ENCODE measurements at regions not wholly inside any gene's neighbourhood (a gene's known extent, or its start where the extent isn't known, plus 50 kb on each side); places are given as distances from the start of the nearest gene placed in this dataset.
A peak's percentile ranks its signal among the peaks of the same experiment; 100 is the strongest.

DNA sequence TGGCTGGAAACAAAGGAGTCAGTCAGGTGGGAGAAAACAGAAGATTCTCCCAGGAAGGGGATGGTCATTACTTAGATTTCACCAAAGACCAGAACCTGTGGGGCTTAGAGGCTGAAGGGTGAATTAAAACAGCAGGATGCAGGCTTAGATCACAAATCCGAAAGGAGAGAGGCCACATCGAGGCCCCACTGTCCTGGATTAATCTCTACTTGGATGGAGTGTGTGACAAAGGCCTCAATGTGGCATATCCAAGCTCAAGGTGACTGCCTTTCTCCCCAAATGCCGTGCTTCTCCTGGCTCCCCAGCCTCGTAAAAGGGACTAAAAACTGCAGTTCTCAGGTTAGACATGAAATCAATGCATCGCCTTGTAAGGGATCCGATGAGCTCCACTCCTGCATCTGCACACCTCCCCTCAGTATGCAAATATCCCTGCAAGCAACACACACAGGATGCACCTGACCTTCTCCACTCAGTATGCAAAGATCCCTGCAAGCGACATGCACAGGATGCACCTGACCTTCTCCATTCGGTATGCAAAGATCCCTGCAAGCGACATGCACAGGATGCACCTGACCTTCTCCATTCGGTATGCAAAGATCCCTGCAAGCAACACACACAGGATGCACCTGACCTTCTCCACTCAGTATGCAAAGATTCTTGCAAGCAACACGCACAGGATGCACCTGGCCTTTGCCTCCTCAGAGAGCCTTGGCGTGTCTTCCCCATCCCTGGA lies 447.4 kb downstream of the BRD1 start:
- ATAC-seq = no peak

- no peak for ATAC-seq
Observed at GRCh38 chr22:49377306-49377705, 450.4 kb downstream of the BRD1 start.

GRCh38 chr22:49373801-49374226 lies 453.9 kb downstream of the BRD1 start:
- ATAC-seq = no peak

DNA sequence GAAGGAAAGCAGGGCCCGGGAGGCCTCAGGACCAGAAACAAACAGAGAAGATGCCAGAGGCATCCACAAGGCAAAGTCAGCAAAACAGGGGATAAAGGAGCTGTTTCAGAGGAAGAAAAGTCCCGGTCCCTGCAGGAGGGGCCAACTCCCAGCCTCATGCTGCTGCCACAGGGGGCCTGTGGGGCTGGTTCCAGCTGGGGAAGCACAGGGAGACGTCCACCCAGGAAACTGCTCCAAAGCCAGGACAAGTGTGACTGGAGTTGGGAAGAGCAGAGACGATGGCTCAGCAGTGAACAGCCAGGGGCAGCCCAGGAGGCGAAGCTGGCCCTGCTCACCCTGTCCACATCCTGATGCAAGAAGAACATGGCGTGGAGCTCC lies 454.4 kb downstream of the BRD1 start:
- no peak for ATAC-seq

GRCh38 chr22:49372530-49373288 lies 455.0 kb downstream of the BRD1 start:
- ATAC-seq = peak in 1 of 2 donors; percentile 21

DNA sequence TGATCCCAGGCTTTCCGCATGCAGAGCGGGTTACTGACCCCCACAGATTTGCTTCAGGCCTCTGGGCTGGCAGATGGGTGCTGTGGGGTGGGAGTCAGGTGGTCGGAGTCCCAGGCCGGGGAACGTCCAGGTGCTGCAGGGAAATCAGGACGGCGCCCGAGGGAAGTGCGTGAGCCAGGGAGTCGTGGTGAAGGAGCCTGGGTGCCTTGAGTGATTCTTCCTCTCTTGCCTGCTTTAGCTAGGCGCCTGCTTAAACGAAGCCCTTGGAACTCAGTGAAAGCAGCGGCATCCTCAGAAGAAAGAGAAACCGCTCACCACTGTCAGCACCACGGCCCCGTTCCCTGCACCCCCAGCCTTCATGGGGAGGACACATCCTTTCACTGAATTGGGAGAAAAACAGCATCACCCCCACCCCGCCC lies 455.6 kb downstream of the BRD1 start:
- ATAC-seq = no peak

DNA sequence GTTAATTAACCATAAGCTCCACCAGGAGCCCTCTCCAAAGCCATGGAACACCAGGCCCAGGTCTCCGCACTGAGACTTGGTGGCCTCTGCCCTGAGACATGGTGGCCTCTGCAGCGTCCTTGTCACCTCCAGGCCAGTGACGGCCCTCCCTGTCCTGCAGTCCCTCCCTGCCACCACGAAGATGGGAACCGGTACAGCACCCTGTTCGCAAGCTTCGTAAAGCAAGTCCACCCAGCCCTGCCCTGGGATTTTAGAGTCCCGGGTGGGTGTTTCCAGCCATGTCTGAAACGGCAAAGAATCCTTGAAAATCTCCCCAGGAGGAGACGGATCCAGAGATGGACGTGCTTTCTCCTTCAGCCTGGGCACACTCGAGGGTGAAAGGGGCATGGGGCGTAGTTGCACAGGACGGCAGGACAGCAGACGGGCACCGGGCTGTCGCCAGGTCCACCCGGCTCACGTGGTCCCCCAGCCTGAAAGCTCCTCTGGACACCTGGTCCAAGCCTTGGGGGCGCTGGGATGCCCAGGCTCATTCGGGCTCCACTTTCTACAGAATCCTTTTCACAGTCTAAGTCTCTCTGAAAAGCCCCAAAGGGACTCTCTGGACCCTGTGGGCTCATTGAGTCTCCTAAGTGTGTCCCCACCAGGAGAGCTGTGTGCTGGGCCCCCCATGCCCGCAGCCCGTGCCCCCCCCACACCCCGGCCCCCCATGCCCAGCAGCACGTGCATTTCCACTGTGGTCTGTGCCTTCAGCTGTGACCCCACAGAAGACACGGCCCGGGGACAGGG lies 456.2 kb downstream of the BRD1 start:
- no peak for ATAC-seq

DNA sequence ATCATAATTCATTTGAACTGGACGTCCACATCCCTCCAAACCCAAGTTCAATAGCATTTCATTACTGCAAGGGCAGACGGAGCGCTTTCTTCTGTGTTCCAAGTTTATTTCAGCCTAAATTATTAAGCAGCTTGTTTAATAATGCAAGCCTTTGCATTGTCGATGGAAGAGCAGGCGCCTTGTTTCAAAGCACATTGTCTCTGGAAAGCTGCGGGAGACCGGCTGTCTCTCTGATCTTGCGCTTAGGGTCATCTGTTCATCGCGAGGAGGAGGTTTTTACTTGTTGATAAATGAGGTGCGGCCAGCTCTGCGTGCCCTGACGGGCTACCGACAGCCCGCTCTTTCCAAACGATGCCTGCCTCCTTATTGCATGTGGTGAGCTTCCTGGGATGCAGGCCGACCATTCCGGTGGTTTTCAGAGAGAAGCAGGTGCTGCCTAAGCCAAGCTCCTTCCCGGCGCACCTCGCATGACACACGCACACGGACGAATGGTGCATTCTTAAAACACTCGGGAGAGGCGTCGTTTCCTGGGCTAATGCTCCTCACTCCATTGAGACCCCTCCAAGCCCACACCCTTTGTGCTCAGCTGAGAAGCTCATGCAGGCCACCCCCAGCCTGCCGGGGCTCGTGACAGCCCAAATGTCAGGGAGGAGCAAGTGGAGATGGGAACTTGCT lies 456.9 kb downstream of the BRD1 start:
- ATAC-seq = no peak

DNA sequence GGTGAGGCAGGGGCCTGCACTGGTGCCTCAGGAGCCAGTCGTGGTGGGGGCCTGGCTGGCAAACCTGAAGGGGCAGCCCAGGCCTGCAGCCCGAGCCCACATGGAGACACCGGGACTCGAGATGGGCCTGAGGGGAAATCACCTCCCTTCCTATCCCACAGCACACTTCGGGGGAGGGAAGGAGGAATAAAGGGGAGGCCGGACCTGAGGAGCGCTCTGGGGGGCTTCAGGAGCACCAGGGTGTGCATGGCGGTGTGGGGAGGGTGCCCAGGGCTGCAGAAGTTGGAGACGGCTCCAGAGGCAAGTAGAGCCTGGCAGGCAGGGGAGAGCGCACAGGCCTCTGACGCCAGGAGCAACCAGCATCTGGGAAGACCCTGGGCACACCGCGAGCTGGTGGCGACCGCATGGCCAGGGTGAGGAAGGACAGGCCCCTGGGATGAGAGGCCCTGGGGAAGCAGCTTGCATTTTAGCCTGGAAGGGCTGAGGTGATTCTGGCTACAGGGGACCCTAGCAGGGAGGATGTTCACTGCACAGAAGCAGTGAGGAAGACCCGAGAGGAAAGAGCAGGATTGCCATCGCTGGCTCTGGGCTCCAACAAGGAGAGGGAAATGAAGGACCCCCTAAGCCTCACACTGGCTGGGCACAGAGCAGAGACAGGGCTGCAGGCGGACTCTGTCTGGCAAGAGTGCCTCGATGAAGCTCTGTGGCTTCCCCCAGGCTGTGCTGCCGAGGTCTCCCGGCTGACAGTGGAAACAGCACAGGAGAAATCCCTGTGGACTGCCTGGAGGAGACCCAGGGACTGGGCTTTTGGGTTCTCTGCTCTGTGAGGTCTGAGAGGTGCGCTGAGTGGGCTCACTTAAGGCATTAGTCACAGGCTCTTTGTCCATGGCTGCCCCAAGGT lies 457.7 kb downstream of the BRD1 start:
- ATAC-seq = no peak

DNA sequence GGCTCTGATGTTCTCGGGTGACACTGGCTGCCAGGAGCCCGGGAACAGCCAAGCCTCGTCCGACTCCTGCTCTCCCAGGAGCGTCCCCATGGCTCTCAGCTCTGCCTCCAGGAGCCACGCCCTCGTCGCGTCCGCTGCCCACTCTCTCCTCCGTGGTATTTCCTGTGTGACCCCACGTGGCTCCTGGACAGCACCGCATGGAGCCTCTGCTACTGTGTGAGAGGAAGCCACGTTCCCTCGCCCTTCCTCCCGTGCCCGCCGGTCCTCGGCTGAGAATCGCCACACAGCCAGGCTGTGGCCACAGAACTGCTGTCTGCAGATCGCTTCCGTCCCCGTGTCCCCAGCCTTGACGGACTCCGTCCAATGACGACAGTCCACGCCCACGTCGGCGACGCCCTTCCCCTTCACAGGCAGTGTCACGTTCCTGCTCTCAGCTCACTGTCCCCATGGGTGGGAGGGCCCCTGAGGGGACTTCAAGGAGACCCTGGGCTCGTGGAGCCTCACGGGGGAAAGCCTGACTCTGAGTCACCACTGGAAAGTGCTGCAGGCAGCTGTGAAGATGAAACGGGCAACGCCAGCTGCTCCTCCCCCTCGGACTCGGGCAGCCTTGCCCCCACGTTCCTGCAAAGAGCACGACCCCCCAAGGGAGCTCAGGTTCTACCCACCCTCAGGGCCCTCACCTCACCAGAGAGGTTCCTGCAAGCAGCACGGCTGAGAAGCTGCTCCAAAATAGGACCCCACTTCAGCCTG lies 458.5 kb downstream of the BRD1 start:
- no peak for ATAC-seq

DNA sequence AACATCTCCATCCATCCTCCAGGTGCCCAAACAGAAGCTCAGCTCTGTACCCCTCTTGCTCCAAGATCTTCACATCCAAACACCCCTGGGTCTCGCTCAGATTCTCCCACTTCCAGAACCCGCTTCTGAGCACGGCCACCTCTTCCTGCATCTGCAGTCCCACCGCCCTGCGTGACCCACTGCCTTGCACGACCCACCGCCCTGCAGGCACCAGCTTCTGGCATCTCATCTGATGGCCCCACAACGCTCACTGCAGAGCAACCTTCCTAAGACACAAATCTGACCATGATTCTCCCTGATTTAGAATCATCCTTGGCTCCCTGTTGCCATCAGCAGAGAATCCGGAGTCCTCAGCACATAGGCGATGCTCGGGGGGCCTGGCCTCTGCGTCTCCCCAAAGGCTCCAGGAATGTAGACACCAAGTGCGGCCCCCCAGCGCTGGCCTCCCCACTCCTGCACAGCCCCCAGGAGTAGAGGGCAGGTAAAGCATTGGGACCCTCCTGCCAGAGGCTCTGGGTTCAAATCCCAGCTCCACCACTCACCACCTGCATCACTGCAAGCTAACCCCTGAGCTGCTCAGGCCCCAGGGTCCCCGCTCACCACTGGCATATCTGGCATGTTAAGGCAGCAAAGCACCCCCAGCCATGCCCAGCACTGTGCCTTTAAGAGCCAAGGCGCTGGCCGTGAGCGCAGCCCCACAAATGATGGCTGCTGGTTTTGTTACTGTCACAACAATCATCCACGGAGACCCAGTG lies 459.3 kb downstream of the BRD1 start:
- no peak for ATAC-seq

- no peak for ATAC-seq
Observed at GRCh38 chr22:49367041-49367697, 460.5 kb downstream of the BRD1 start.

- no peak for ATAC-seq
Observed at GRCh38 chr22:49366437-49366836, 461.2 kb downstream of the BRD1 start.

- no peak for ATAC-seq
Observed at GRCh38 chr22:49365910-49366309, 461.8 kb downstream of the BRD1 start.

DNA sequence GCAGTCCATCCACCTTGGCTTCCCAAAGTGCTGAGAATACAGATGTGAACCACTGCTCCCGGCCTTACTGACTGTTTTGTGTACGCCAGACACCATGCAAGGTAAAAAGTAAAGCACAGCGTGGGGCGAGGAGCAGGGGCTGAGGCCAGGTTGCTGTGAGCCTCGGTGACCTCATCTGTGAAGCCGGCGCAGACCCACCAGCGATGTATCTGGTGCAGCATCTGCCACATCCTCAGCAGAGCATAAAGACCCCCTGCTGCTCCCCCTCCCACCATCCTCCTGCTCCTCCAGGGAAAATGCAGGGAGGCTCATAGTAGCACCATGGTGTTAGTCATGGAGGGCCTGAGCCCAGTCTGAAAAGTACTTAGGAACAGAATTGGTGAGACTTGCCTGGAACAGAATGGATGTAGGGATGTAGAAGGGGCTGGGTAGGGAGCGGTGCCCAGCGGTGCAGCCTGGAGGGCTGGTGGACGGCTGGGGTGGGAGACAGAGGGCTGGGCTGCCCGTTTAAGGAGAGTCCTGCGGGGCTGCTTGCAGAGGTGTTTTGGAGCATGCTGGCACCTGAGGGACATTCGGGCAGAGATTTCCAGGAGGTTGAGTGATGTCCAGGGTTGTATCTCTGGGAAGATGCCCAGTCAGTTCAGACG lies 462.4 kb downstream of the BRD1 start:
- ATAC-seq = no peak

GRCh38 chr22:49364398-49364797 lies 463.3 kb downstream of the BRD1 start:
- no peak for ATAC-seq

- ATAC-seq = no peak
Observed at GRCh38 chr22:49363526-49364230, 464.0 kb downstream of the BRD1 start.

DNA sequence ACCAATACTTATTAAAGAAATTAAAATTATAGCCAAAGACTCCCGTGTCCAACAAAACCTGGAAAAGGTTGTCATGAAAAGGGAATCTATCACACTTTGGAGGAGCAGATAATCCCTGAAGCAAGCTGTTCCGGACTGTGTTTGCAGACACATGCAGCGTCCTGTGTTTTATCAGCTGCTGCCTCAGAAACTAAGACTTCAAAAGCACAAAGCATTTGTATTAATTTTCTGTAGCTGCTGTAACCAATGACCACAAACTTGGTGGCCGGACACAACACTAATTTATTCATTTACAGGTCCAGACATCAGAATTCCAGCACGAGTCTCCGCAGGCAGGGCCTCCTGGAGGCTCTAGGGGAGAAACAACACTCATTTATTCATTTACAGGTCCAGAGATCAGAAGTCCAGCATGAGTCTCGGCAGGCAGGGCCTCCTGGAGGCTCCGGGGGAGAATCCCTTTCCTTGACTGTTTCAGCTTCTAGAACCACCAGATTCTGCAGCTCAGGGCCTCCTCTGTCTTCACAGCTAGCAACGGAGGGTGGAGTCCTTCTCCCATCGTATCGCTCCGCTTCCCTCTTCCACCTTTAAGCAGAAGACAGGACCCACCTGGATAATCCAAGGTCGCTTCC lies 465.3 kb downstream of the BRD1 start:
- no peak for ATAC-seq

Measured in activated CD4-positive, CD25-positive, alpha-beta regulatory T cell treated with anti-CD3 and anti-CD28 coated beads, Interleukin-2, amount 50 U/mL, for 24 hours (primary cell).